ENCODE measurements at regions not wholly inside any gene's neighbourhood (a gene's known extent, or its start where the extent isn't known, plus 50 kb on each side); places are given as distances from the start of the nearest gene placed in this dataset.

- no peak for TF ChIP-seq RAD21 (IDR thresholded peaks at IDR 0.05 in 1 of 2, conservative IDR thresholded peaks at IDR 0.05 in 1 of 2; ENCODE audit: low read depth in 2 of 2, low read length in 2 of 2)
- TF ChIP-seq CEBPB (IDR thresholded peaks at IDR 0.05; ENCODE audit: low read depth, low read length): no peak
- no peak for TF ChIP-seq TAF1 (IDR thresholded peaks at IDR 0.05; ENCODE audit: low read depth, low read length)
- TF ChIP-seq SP1 (IDR thresholded peaks at IDR 0.05; ENCODE audit: low read depth, low read length): no peak
Observed at GRCh38 chr6:137765059-137765458, 102.0 kb upstream of the TNFAIP3 start (continued).

Data from H1 (cell line).